Rectal smooth muscle tissue (tissue), 1 donor: ENCODE measurements at regions not wholly inside any gene's neighbourhood (a gene's known extent, or its start where the extent isn't known, plus 50 kb on each side); places are given as distances from the start of the nearest gene placed in this dataset.

ENCODE experiments used
- H3K27ac ChIP-seq: one replicate; pipeline ENCODE4 v1.7.0; 2013; ENCODE audit warnings: low read depth, low read length, inconsistent platforms
- H3K27me3 ChIP-seq: one replicate; pipeline ENCODE4 v1.7.0; 2013; ENCODE audit warnings: low read length; ENCODE audit not compliant: control insufficient read depth, insufficient read depth
- H3K36me3 ChIP-seq: one replicate; pipeline ENCODE4 v1.7.0; 2013; ENCODE audit warnings: low read length; ENCODE audit not compliant: control insufficient read depth, insufficient read depth
- H3K4me1 ChIP-seq: one replicate; pipeline ENCODE4 v1.7.0; 2013; ENCODE audit warnings: low read length; ENCODE audit not compliant: control insufficient read depth, insufficient read depth
- H3K4me3 ChIP-seq: one replicate; pipeline ENCODE4 v1.7.0; 2013; ENCODE audit warnings: low read length
- H3K9ac ChIP-seq: one replicate; pipeline ENCODE4 v1.7.0; 2013; ENCODE audit warnings: low read length

GRCh38 chr11:86122773-86123172 is 53.9 kb upstream of the PICALM start:
- H3K4me1 ChIP-seq = peaks cover 10% of the 10 kb centered on the region

DNA sequence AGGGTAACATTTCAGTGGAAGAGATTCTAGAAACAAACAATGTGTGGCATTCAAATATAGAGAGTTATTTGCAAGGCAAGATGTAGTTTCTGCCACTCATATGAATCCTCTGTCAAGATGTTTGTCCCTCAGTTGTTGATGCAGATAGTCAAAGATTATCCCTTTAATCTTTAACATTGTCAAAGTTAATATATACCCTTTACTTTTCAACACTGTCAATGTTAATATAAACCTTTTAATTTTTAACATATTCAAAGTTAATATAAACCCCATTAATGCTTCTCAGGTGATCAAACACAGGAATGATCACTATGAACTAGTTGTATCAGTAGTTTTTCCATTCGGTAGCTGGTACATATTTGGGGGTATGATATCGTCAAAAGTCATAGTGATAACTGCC is 51.9 kb upstream of the PICALM start:
- Histone ChIP-seq H3K27ac (no peak overlapping the region), H3K4me1 (peaks cover 22% of the 10 kb centered on the region), H3K27me3 (no peaks in the 10 kb centered on the region), H3K4me3 (no peak overlapping the region), H3K36me3 (no peaks in the 10 kb centered on the region), H3K9ac (no peak overlapping the region)

More at GRCh38 chr11:86122773-86123172, 53.9 kb upstream of the PICALM start:
- no peaks in the 10 kb centered on the region for H3K36me3 ChIP-seq
- no peak overlapping the region for H3K4me3 ChIP-seq
- H3K27ac ChIP-seq = no peak overlapping the region
- no peak overlapping the region for H3K9ac ChIP-seq
- no peaks in the 10 kb centered on the region for H3K27me3 ChIP-seq

GRCh38 chr11:86119906-86120305 is 51.0 kb upstream of the PICALM start:
- Histone ChIP-seq H3K36me3 (no peaks in the 10 kb centered on the region), H3K4me1 (peaks cover 22% of the 10 kb centered on the region), H3K9ac (no peak overlapping the region), H3K4me3 (no peak overlapping the region), H3K27me3 (no peaks in the 10 kb centered on the region), H3K27ac (no peak overlapping the region)

DNA sequence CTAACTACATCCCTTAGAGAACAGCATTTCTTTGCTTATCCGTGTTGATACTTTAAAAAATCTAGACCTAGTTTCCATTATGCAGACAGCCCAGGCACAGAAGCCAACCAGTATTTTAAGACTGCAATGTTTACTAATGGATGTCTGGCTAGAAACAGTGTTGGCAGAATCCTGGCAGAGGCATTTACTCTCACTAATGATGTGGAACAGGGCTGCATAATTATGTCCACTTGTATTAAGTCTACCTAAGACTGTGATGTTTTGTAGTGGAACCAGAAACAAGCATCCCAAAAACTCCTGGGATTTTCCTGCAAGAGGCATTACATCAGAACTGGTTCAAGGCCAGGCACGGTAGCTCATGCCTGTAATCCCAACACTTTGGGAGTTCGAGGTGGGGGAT is 50.2 kb upstream of the PICALM start:
- Histone ChIP-seq H3K27me3 (no peaks in the 10 kb centered on the region), H3K36me3 (no peaks in the 10 kb centered on the region), H3K4me3 (no peak overlapping the region)

More for the DNA sequence above, 50.2 kb upstream of the PICALM start:
- Histone ChIP-seq H3K27ac (no peak overlapping the region), H3K9ac (no peak overlapping the region), H3K4me1 (peaks cover 22% of the 10 kb centered on the region)
